LNCaP clone FGC (cell line): ENCODE measurements at regions not wholly inside any gene's neighbourhood (a gene's known extent, or its start where the extent isn't known, plus 50 kb on each side); places are given as distances from the start of the nearest gene placed in this dataset.

Experiments
- DNase-seq: peaks from one replicate; pipeline ENCODE4 v3.0.0-alpha.2; 2011; ENCODE audit warnings: low read depth
- H3K4me3 ChIP-seq: 2 replicates; pipeline ENCODE4 v1.5.1; 2011; ENCODE audit warnings: mild to moderate bottlenecking, low read depth, low read length, control low read depth
- TF ChIP-seq, protein P1 (sequence below): IDR thresholded peaks from 2 replicates; pipeline ENCODE4 v1.5.1; 2012; ENCODE audit warnings: mild to moderate bottlenecking; ENCODE audit not compliant: control insufficient read depth, insufficient read depth; ENCODE audit errors: extremely low read depth

DNA sequence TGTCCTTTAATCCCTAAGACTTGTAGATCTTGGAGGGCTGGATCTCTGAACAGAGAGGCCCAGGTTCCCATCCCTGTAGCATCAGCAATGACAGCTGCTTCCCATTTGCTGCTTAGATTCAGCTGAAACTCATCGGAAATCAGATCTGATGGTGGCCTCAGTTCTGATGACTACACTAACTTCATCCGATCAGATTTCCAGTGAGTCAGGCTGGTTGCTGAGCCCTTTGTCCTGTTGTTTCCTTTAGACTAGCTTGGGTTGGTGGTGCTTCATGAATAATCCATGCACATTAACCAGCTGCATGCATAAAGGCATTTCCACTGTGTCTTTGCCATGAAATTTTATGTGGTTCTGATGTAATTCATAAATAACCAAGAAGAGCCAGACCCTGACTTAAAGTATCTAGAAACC, 195.2 kb upstream of the TUT7 start:
- H3K4me3 ChIP-seq: no peak overlapping the region
- no peak for DNase-seq
- TF ChIP-seq, protein P1, sequence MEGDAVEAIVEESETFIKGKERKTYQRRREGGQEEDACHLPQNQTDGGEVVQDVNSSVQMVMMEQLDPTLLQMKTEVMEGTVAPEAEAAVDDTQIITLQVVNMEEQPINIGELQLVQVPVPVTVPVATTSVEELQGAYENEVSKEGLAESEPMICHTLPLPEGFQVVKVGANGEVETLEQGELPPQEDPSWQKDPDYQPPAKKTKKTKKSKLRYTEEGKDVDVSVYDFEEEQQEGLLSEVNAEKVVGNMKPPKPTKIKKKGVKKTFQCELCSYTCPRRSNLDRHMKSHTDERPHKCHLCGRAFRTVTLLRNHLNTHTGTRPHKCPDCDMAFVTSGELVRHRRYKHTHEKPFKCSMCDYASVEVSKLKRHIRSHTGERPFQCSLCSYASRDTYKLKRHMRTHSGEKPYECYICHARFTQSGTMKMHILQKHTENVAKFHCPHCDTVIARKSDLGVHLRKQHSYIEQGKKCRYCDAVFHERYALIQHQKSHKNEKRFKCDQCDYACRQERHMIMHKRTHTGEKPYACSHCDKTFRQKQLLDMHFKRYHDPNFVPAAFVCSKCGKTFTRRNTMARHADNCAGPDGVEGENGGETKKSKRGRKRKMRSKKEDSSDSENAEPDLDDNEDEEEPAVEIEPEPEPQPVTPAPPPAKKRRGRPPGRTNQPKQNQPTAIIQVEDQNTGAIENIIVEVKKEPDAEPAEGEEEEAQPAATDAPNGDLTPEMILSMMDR: no peak

DNA sequence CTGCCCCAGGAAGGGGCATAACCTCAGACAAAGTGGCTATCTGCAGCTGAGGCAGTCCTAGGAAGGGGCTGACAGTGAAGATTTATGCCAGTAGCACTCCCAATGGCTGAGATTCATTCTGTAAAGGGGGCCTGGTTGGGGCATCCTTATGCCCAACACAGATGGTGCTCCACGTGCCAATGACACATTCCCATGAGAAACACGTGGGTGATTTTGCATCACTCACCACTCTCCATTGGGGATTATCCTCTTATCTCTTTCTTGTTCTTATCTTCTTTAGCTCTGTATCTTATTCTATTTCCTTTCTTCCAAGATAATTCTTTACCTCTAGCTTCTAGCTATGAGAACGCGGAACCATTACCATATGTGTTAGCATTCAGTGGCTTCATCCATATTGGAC, 194.0 kb upstream of the TUT7 start:
- TF ChIP-seq, protein P1: no peak

DNA sequence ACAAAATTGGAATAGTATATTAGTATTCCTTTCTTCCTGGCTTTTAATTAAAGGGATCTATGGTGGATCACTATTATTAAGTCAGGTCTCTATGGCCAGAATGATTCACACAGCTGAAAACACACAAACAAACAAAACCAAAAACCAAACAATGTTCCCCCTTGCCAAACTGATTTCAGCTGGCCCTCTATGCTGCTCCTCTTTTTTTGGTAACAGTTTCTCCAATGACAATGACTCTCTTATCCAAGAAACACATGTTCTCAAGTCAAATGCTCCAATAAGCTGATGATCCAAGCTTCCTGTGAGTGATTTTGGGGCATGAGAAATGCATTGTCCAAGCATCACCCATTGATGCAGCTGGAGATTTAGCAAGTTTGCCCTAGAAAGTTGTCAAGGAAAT, 193.4 kb upstream of the TUT7 start:
- no peak overlapping the region for H3K4me3 ChIP-seq
- TF ChIP-seq, protein P1: no peak
- no peak for DNase-seq

More for the DNA sequence above, 194.0 kb upstream of the TUT7 start:
- H3K4me3 ChIP-seq: no peak overlapping the region
- DNase-seq: no peak

DNA sequence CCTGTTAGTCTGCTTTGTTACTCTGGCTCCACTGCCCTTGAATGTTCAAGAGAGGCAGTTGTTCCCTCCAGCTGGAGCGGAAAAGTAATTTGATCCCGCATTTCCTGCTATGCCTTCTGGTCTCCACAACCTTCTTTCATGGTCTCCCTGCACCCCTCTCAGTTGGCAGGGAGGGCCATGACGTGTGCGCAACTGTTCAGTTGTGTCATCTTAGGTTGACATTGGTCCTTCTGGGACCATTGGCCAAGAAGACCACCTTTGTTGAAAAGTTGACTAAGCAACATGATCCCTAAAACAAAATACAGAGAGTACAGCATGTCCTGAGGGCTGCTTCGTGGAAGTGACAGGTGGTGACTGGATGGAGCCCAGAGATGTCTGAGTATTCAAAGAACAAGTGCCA, 192.5 kb upstream of the TUT7 start:
- TF ChIP-seq, protein P1: no peak
- H3K4me3 ChIP-seq: no peak overlapping the region
- DNase-seq: no peak

DNA sequence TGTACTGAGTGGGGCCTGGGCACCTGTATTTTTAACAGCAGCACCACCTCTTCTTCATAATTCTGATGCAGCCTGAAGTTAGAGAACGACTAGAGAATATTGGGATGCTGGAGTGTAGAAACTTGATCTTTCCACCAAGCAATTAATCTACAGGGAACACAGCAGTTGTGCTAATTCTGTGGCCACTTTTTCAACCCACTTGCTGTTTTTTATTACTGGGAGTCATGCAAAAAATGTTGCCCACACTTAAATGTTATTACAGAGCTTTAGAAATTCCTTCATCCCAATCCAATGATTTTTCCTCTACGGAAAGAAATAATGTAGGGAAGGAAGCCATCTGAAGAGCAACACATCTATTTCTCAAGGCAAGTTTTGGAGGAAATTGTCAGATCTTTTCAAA, 190.9 kb upstream of the TUT7 start:
- TF ChIP-seq, protein P1: no peak
- DNase-seq: no peak
- no peak overlapping the region for H3K4me3 ChIP-seq

DNA sequence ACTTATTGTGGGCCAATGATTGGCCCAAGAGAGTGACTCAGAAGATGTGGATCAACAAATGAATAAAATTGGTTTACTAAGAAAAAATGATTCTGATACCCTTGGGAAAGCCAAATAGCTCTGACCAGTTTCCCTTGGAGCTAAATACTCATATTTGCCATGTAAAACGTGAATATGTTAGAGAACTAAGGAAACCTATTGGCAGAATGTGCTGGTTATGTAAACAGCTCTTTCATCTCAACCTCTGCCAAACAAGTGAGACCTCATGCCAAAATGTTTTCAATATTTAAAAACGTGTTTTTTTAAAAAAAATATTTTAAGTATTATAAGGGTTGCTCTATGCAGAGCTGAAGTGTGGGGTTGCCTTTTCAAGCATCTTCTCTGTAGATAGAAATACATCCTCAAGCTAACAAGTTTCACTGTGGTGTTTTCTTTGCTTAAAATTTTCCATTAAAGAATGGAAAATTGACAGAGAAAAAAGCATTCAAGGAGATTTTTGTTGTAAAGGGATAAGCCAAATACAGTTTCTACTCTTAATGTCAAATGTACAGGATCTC, 186.9 kb upstream of the TUT7 start:
- no peak overlapping the region for H3K4me3 ChIP-seq
- TF ChIP-seq, protein P1: no peak
- no peak for DNase-seq

DNA sequence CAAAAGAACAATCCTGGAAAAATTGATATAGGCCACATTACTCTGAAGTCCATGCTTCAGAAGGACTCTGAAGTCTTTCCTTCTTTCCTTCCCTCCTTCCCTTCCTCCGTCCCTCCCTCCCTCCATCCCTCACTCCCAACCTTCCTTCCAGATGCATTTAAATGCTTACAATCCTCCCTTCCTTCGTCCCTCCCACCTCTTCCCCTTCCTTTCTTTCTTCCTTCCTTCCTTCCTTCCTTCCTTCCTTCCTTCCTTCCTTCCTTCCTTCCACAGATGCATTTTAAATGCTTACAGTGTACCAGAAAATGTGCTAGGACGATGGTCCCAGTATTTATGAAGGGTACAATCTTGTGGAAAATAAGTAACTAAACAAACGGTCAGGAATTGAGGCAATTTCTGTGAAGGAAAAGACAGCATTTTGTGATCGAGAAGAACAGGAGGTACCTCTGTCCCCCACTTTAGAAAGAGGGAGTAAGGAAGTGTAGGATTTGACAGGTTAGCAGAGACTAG, 181.3 kb upstream of the TUT7 start:
- no peak for DNase-seq
- no peak overlapping the region for H3K4me3 ChIP-seq
- TF ChIP-seq, protein P1: no peak
